ENCODE measurements at regions not wholly inside any gene's neighbourhood (a gene's known extent, or its start where the extent isn't known, plus 50 kb on each side); places are given as distances from the start of the nearest gene placed in this dataset.
A peak's percentile ranks its signal among the peaks of the same experiment; 100 is the strongest.

GRCh38 chr1:104671684-104672353 lies 922.1 kb downstream of the AMY1C start:
- no peak overlapping the region for H3K4me3 ChIP-seq (ENCODE audit: low read depth, low read length)
- H3K4me1 ChIP-seq, result no peaks in the 10 kb centered on the region
- H3K9me3 ChIP-seq, result no peaks in the 10 kb centered on the region
- intact Hi-C loops (cut with micrococcal nuclease; ENCODE audit: unreplicated experiment), result no loop called here
- H3K27me3 ChIP-seq (replicated peaks; ENCODE audit: control insufficient read depth, insufficient read depth, low read length), result no peaks in the 10 kb centered on the region
- H3K4me1 Mint-ChIP-seq (ENCODE audit: low read depth, unreplicated experiment), result no peaks in the 10 kb centered on the region
- no peaks in the 10 kb centered on the region for H3K36me3 Mint-ChIP-seq (ENCODE audit: insufficient read depth, unreplicated experiment)
- no peak for DNase-seq
- POLR2A ChIA-PET, result no interaction called here
- no peaks in the 10 kb centered on the region for H3K9me3 Mint-ChIP-seq (ENCODE audit: unreplicated experiment)
- TF ChIP-seq CTCF (IDR thresholded peaks at IDR 0.05; ENCODE audit: insufficient read depth in 1 of 2, low read depth in 1 of 2, low read length in 1 of 2, severe bottlenecking in 1 of 2, unreplicated experiment in 1 of 2), result no peak
- CTCF ChIA-PET, result no interaction called here
- H3K4me3 Mint-ChIP-seq (ENCODE audit: unreplicated experiment), result peak overlapping the region; percentile 38
- BruUV-seq (replicated peaks), result no TSS peak
- H3K36me3 ChIP-seq (ENCODE audit: control insufficient read depth, insufficient read depth, low read length), result no peaks in the 10 kb centered on the region
- no peak overlapping the region for H3K27ac Mint-ChIP-seq (ENCODE audit: unreplicated experiment)
- H3K27me3 Mint-ChIP-seq (ENCODE audit: insufficient read depth, unreplicated experiment), result peaks cover 3% of the 10 kb centered on the region

- Histone ChIP-seq H3K4me1 (no peaks in the 10 kb centered on the region), H3K36me3 (ENCODE audit: control insufficient read depth, insufficient read depth, low read length) (no peaks in the 10 kb centered on the region), H3K4me3 (ENCODE audit: low read depth, low read length) (no peak overlapping the region), H3K27me3 (replicated peaks; ENCODE audit: control insufficient read depth, insufficient read depth, low read length) (no peaks in the 10 kb centered on the region), H3K9me3 (no peaks in the 10 kb centered on the region)
- ChIA-PET POLR2A (no interaction called here), CTCF (no interaction called here)
- Mint-ChIP-seq H3K36me3 (ENCODE audit: insufficient read depth, unreplicated experiment) (no peaks in the 10 kb centered on the region), H3K4me1 (ENCODE audit: low read depth, unreplicated experiment) (no peaks in the 10 kb centered on the region), H3K9me3 (ENCODE audit: unreplicated experiment) (no peaks in the 10 kb centered on the region), H3K4me3 (ENCODE audit: unreplicated experiment) (no peak overlapping the region), H3K27me3 (ENCODE audit: insufficient read depth, unreplicated experiment) (peaks cover 3% of the 10 kb centered on the region), H3K27ac (ENCODE audit: unreplicated experiment) (no peak overlapping the region)
- no TSS peak for BruUV-seq (replicated peaks)
- intact Hi-C loops (cut with micrococcal nuclease; ENCODE audit: unreplicated experiment), result no loop called here
- no peak for TF ChIP-seq CTCF (IDR thresholded peaks at IDR 0.05; ENCODE audit: insufficient read depth in 1 of 2, low read depth in 1 of 2, low read length in 1 of 2, severe bottlenecking in 1 of 2, unreplicated experiment in 1 of 2)
- DNase-seq, result no peak
Observed at GRCh38 chr1:104699433-104699832, 949.7 kb downstream of the AMY1C start.

- no peaks in the 10 kb centered on the region for H3K36me3 Mint-ChIP-seq (ENCODE audit: insufficient read depth, unreplicated experiment)
- no peak for DNase-seq
- POLR2A ChIA-PET, result no interaction called here
- H3K4me3 Mint-ChIP-seq (ENCODE audit: unreplicated experiment), result no peak overlapping the region
- peaks cover 3% of the 10 kb centered on the region for H3K27me3 Mint-ChIP-seq (ENCODE audit: insufficient read depth, unreplicated experiment)
- CTCF ChIA-PET, result no interaction called here
- Histone ChIP-seq H3K4me1 (no peaks in the 10 kb centered on the region), H3K9me3 (no peaks in the 10 kb centered on the region), H3K36me3 (ENCODE audit: control insufficient read depth, insufficient read depth, low read length) (no peaks in the 10 kb centered on the region), H3K4me3 (ENCODE audit: low read depth, low read length) (no peak overlapping the region), H3K27me3 (replicated peaks; ENCODE audit: control insufficient read depth, insufficient read depth, low read length) (no peaks in the 10 kb centered on the region)
- H3K27ac Mint-ChIP-seq (ENCODE audit: unreplicated experiment), result no peak overlapping the region
- no peaks in the 10 kb centered on the region for H3K9me3 Mint-ChIP-seq (ENCODE audit: unreplicated experiment)
- no peak for TF ChIP-seq CTCF (IDR thresholded peaks at IDR 0.05; ENCODE audit: insufficient read depth in 1 of 2, low read depth in 1 of 2, low read length in 1 of 2, severe bottlenecking in 1 of 2, unreplicated experiment in 1 of 2)
- BruUV-seq (replicated peaks), result no TSS peak
- intact Hi-C loops (cut with micrococcal nuclease; ENCODE audit: unreplicated experiment), result no loop called here
- H3K4me1 Mint-ChIP-seq (ENCODE audit: low read depth, unreplicated experiment), result no peaks in the 10 kb centered on the region
Observed at GRCh38 chr1:104702731-104703130, 953.0 kb downstream of the AMY1C start.
